K562 (cell line): ENCODE measurements at regions not wholly inside any gene's neighbourhood (a gene's known extent, or its start where the extent isn't known, plus 50 kb on each side); places are given as distances from the start of the nearest gene placed in this dataset.

Experiments used
- ATAC-seq: fragments of 200-7000 bp; cut with Tn5 transposase; 3 replicates; pipeline ENCODE4 v1.9.1; 2020; ENCODE audit warnings: moderate library complexity
- BruUV-seq: library from RNA; stranded (reverse); fragments of 400-500 nt; replicated peaks from 2 replicates; lab custom pipeline; 2021; lab: Mats Ljungman, UMichigan
- CTCF ChIA-PET: fragments of 300-600 bp; formaldehyde crosslinking; extraction: SDS; loops from one replicate; lab custom pipeline; 2021; ENCODE audit warnings: low intra/inter-chr PET ratio; lab: Yijun Ruan, JAX
- POLR2A ChIA-PET: fragments of 300-600, 350-650 bp; sonication (Branson Sonifier 250); formaldehyde crosslinking; extraction: SDS; loops from one replicate; lab custom pipeline; 2021; ENCODE audit warnings: antibody characterized with exemption, inconsistent platforms; lab: Yijun Ruan, JAX
- DNase-seq, 4 experiments: peaks; one replicate each; pipeline versions ENCODE4 v3.0.0 to v3.0.0-alpha.2; 2011 to 2018; ENCODE audit warnings: low spot score in 3 of 4, mixed read lengths in 3 of 4; ENCODE audit errors: extremely low read depth in 1 of 4
- FAIRE-seq: peaks from 2 replicates; lab custom pipeline; 2011; peaks lifted over from hg19 to GRCh38; lab: Jason Lieb, UNC
- H2AFZ ChIP-seq: 2 replicates; pipeline ENCODE4 v1.6.0; 2011; ENCODE audit warnings: low read depth, low read length, control low read depth, inconsistent platforms
- H3K27ac ChIP-seq: fragments of 200-600 bp; 3 replicates; pipeline ENCODE4 v1.8.0; 2011; ENCODE audit warnings: low read depth, mild to moderate bottlenecking, control low read depth, inconsistent platforms, low read length, moderate library complexity, mixed read lengths; ENCODE audit errors: extremely low read depth
- H3K27me3 ChIP-seq, 2 experiments: fragments of 300-600 bp in 1 of 2; 2 replicates in 1 of 2; 3 replicates in 1 of 2; pipeline versions ENCODE4 v1.6.0 to v1.8.0; 2011; ENCODE audit warnings: inconsistent platforms in 2 of 2, low read length in 2 of 2, mild to moderate bottlenecking in 1 of 2, mixed read lengths in 1 of 2, moderate library complexity in 1 of 2; ENCODE audit not compliant: control insufficient read depth in 2 of 2, insufficient read depth in 2 of 2
- H3K36me3 ChIP-seq: fragments of 300-600 bp; 3 replicates; pipeline ENCODE4 v1.8.0; 2011; ENCODE audit warnings: mild to moderate bottlenecking, low read length, inconsistent platforms; ENCODE audit not compliant: control insufficient read depth, insufficient read depth
- H3K4me1 ChIP-seq, 2 experiments: fragments of 200-600 bp in 1 of 2; replicated peaks in 1 of 2; 2 replicates in 1 of 2; 3 replicates in 1 of 2; pipeline versions ENCODE4 v1.5.1 to v1.8.0; 2011; ENCODE audit warnings: inconsistent platforms in 2 of 2, low read length in 2 of 2, mild to moderate bottlenecking in 1 of 2, mixed read lengths in 1 of 2, moderate library complexity in 1 of 2; ENCODE audit not compliant: control insufficient read depth in 2 of 2, insufficient read depth in 2 of 2
- H3K4me2 ChIP-seq: 2 replicates; pipeline ENCODE4 v1.6.1; 2011; ENCODE audit warnings: low read length, control low read depth, inconsistent platforms, mixed read lengths; ENCODE audit not compliant: insufficient read depth
- H3K4me3 ChIP-seq: fragments of 200-600 bp; sonication (generic), shearing (Covaris generic); 2 replicates; pipeline ENCODE4 v1.5.1; 2016; ENCODE audit warnings: control low read depth, inconsistent platforms
- H3K79me2 ChIP-seq: fragments of 200-600 bp; 3 replicates; pipeline ENCODE4 v1.8.0; 2011; ENCODE audit warnings: low read length, inconsistent platforms; ENCODE audit not compliant: control insufficient read depth, insufficient read depth
- H3K9ac ChIP-seq, 2 experiments: 2 replicates each; pipeline versions ENCODE4 v1.6.0 to v1.6.1; 2011; ENCODE audit warnings: low read depth in 2 of 2, low read length in 2 of 2, control low read depth in 1 of 2, inconsistent platforms in 1 of 2, mild to moderate bottlenecking in 1 of 2, mixed read lengths in 1 of 2; ENCODE audit not compliant: insufficient read depth in 1 of 2
- H3K9me1 ChIP-seq: one replicate; pipeline ENCODE4 v1.6.0; 2011; ENCODE audit warnings: inconsistent platforms, mild to moderate bottlenecking, low read length, moderate library complexity; ENCODE audit not compliant: control insufficient read depth, insufficient read depth
- H3K9me3 ChIP-seq: replicated peaks from 2 replicates; pipeline ENCODE4 v1.5.1; 2011; ENCODE audit warnings: low read depth, low read length, inconsistent platforms; ENCODE audit not compliant: control insufficient read depth, insufficient read depth
- H4K20me1 ChIP-seq: replicated peaks from 2 replicates; pipeline ENCODE4 v1.6.1; 2011; ENCODE audit warnings: low read length, inconsistent platforms, mixed read lengths; ENCODE audit not compliant: control insufficient read depth, insufficient read depth
- HNRNPLL ChIP-seq: fragments of 200-400 bp; formaldehyde crosslinking; IDR thresholded peaks from 2 replicates; pipeline ENCODE4 v1.6.1; 2017; ENCODE audit warnings: low read length, low read depth, mild to moderate bottlenecking; ENCODE audit not compliant: poor library complexity, severe bottlenecking
- NELFE ChIP-seq: IDR thresholded peaks from 2 replicates; pipeline ENCODE4 v1.6.1; 2011; ENCODE audit warnings: mild to moderate bottlenecking; ENCODE audit not compliant: insufficient read depth, insufficient read length
- ZBTB33 ChIP-seq: sonication (generic); formaldehyde crosslinking; IDR thresholded peaks from 2 replicates; pipeline ENCODE4 v1.8.1; 2023; ENCODE audit warnings: mild to moderate bottlenecking, missing genetic modification reagents
- ZNF184 ChIP-seq: sonication (generic); formaldehyde crosslinking; IDR thresholded peaks from 2 replicates; pipeline ENCODE4 v1.5.0; 2020; ENCODE audit warnings: missing genetic modification reagents
- ZNF436 ChIP-seq: fragments of 250-450, 450-650 bp; sonication (Bioruptor Pico); formaldehyde crosslinking; IDR thresholded peaks from 2 replicates; pipeline ENCODE4 v1.7.0; 2020; ENCODE audit warnings: mild to moderate bottlenecking
- ZNF444 ChIP-seq: fragments of 250-450 bp; sonication (Bioruptor Pico); IDR thresholded peaks from 2 replicates; pipeline ENCODE4 v1.4.0; 2020; ENCODE audit warnings: mild to moderate bottlenecking, moderate library complexity
- WGBS: fragments of 100-300 bp; shearing (Covaris generic); methylation state at CpG from one replicate; pipeline ENCODE4 v1.1.6; 2016; ENCODE audit warnings: low coverage, mixed read lengths; ENCODE audit not compliant: insufficient coverage; ENCODE audit errors: missing lambda C conversion rate; 5-methylcytosine and 5-hydroxymethylcytosine counted together
- in situ Hi-C: fragments of 300-500 bp; cut with MboI; formaldehyde crosslinking; loops from 4 replicates; pipeline ENCODE4 v1.15.0; 2018; ENCODE audit warnings: inconsistent platforms, mixed read lengths
- intact Hi-C: fragments of 100-400 bp; cut with micrococcal nuclease; formaldehyde crosslinking; loops from 2 replicates; pipeline ENCODE4 v1.14.2; 2022

- DNase-seq, result no peak
- Histone ChIP-seq H3K4me2 (no peak overlapping the region), H3K9ac (no peak overlapping the region), H3K4me3 (no peak overlapping the region), H3K4me1 (no peaks in the 10 kb centered on the region), H3K36me3 (no peaks in the 10 kb centered on the region), H3K9me3 (no peaks in the 10 kb centered on the region), H3K9me1 (no peaks in the 10 kb centered on the region), H3K27ac (no peak overlapping the region), H3K27me3 (no peaks in the 10 kb centered on the region), H4K20me1 (no peaks in the 10 kb centered on the region), H3K79me2 (no peaks in the 10 kb centered on the region), H2AFZ (no peak overlapping the region)
- 0% methylated on average over 1 of the region's 1 CpG for WGBS
- TF ChIP-seq ZNF444 (no peak), HNRNPLL (no peak), ZBTB33 (CRISPR knock-in tag) (no peak), ZNF184 (no peak), NELFE (no peak), ZNF436 (CRISPR knock-in tag) (no peak)
- ChIA-PET POLR2A (interaction anchor here (0.6 kb wide), 1 partner anchor 13 kb away, joined by 4 read pairs; no protein-coding TSS in a partner anchor), CTCF (interaction anchor here (0.6 kb wide), 1 partner anchor 471 kb away, joined by 3 read pairs; no protein-coding TSS in a partner anchor)
- in situ Hi-C loops (no loop called here), intact Hi-C loops (no loop called here)
- no TSS peak for BruUV-seq
- ATAC-seq, result no peak
- FAIRE-seq, result no peak
Measured at GRCh38 chr3:153681057-153681456, 440.1 kb upstream of the ARHGEF26 start.
